HG03565 (cell line): ENCODE measurements at regions not wholly inside any gene's neighbourhood (a gene's known extent, or its start where the extent isn't known, plus 50 kb on each side); places are given as distances from the start of the nearest gene placed in this dataset.

Source experiments
- ATAC-seq: cut with Tn5 transposase; IDR thresholded peaks from one replicate; pipeline ENCODE4 v1.9.1; 2021; ENCODE audit warnings: mild to moderate bottlenecking, moderate library complexity; ENCODE audit not compliant: unreplicated experiment

DNA sequence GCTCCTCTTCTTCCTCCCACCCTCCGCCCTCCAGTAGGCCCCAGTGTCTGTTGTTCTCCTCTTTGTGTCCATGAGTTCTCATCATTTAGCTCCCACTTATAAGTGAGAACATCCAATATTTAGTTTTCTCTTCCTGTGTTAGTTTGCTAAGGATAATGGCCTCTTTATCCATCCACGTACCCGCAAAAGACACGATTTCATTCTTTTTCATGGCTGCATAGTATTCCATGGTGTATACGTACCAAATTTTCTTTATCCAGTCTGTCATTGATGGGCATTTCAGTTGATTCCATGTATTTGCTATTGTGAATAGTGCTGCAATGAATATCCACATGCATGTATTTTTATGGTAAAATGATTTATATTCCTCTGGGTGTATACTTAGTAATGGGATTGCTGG lies 82.2 kb downstream of the COPS8 start:
- ATAC-seq, result no peak

DNA sequence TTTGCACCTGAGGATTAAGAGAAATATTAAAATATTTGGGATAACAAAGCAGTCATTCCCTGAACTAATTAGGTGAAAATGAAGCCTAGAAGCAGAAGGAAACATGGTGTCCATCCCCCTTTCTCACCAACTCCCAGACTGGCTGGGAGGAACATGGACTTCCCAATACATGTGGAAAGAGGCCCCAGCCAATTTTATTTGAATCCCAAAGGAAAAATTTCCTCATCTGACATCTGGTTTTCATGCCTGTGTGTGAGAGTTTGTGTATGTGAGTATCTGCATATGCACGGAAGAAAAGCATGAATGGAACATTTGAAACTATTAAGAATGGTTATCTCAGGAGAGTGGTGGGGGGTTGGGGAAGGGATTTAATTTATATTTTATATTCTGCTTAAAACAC lies 84.3 kb downstream of the COPS8 start:
- no peak for ATAC-seq

DNA sequence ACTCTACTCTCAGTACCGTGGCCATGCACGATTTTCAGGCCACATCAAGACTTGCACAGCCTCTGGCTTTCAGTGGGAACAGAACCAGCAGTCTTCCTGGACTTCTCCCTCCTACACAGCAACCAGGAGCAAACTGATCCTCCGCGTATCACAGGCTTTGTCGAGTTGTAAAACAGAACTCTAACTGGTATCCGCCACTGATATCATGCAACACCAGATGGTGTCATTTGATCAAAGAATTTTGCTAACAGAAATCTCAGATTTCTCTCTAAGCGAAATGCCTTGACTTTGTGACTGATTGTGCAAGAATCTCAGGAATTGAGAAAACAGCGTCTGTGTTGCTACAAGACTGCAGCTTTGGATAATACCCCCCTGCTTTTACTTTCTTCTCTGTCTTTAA lies 85.7 kb downstream of the COPS8 start:
- no peak for ATAC-seq

DNA sequence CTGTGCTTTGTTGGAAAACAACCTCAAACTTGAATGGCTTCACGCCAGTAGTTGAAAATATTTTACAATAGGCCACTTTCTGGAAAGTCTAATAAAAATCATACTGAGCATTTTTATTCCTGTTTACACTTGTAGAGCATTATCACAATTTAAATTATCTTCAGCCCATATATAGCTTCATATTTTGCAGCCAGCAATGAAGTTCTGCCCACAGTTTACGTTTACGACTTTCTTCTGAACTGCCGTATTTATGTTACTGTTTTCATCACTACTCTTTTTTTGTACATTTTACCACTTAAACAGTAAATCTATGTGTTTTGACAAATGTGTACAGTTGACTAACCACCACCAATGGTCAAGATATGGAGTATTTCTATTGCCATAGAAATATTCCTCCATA lies 86.2 kb downstream of the COPS8 start:
- no peak for ATAC-seq

- ATAC-seq, result no peak
Observed at GRCh38 chr2:237177052-237177451, 91.4 kb downstream of the COPS8 start.

DNA sequence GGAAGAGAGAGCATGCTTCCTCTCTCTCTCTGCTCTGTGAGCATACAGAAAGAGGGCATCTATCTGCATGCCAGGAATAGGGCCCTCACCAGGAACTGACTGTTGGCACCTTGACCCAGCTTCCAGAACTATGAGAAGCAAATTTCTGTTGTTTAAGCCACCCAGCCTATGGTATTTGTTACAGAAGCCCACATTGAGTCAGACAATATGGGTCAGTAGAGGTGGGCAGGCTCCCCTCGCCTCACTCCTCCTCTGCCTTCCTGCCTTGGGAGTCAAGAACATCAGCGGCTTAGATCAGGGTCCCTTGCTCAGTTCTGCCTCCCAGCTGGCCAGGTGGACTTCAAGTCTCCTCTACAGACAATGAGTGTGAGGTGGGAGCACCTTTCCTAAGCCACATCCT lies 92.3 kb downstream of the COPS8 start:
- ATAC-seq, result no peak

DNA sequence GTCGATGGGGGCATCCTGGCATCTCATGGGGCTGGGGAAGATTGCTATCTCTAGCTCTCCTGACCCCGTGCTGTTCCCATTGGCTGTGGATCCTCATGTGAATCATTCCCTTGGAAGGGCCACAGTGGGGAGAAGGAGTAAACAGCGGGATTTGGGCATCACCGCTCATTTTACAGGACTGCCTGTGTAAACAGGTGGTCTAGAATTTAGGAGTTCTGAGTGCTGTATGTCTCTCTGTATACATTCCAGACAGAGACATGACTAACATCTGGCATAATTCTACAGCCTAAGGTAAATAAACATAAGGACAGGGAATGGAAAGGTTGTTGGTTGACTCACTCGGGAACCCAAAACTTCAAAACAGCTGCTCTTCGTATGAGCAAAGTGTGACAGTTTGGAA lies 92.7 kb downstream of the COPS8 start:
- no peak for ATAC-seq

DNA sequence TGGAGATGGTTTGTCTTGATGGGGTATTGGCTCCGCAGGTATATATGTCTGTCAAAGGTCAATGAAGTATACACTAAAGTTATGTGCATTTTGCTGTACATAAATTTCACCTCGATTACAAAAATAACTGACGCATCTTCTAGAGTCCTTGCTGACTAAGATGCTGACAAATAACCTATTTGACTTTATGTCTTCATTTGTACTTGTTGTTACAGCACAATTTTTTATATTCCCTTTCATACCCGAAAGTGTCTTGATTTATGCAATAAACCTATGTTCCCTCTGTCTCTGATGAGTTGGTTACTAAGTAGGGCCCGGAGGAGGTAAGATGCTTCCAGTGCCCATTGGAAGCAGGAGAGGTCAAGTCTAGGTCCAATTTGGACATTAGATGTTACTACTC lies 93.5 kb downstream of the COPS8 start:
- no peak for ATAC-seq

DNA sequence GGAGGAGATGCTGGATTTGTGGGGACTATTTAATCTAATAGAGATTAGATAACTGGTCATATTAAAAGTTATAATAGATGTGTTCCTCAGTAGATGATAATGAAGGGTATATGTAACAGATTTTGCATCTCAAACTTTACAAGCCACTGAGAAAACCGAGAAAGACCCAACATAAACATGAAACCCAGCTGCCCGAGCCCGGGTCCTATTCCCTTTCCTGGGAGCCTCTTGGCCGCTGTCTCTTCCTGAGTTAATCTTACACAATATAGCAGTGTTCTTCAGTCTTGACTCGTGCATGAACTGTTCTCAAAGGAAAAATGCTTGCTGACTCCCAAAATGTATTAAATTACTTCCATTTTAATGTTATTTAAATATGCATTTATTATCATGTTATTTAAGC lies 94.5 kb downstream of the COPS8 start:
- no peak for ATAC-seq

DNA sequence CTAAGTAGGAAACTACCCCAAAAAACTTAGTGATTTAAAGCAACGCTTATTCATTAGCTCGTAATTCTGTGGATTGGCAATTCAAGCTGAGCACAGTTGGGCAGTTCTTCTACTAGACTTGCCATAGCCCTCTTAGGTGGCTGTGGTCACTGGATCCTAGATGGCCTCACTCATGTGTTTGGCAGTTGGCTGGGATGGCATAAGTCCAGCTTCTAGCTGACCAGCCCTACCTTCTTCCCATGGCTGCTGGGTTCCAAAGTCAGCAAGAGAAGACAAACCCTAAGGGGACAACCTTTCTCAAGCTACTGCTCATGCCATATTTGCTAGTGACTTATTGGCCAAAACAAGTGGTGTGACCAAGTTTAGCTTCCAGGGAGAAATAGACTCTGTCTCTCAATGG lies 95.3 kb downstream of the COPS8 start:
- no peak for ATAC-seq

- no peak for ATAC-seq
Observed at GRCh38 chr2:237181844-237182243, 96.2 kb downstream of the COPS8 start.

DNA sequence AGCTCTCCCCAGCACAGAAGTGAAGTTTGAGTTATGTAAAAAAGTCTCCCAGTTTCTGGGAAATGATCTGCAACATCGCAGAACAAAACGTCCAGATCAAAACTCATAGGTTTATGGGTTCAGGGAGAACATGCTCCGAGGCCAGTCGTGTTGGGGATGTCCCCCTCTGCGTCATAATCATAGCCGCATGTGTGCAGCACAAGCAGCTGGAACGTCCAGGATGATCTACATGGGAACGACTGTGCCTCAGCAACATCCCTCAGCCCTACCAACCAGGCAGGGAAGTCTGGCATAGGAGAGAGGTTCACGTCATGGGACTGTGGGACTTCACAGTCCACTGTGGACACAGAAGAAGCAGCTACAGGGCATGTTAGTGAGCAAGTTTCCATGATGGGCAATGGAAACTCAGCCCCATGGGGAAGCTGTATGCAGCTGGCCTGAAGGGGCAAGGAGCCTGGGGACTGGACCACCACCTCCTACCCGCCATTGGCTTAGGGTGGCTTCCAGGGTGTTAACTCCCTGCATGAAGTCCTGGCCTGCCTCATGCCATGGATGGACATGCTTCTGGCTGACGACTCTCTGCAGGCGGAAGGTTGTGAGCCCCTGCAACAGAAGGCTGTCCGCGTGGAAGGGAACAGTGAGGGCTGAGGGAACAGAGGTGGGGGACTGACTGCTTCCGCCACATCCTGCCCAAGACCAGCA lies 96.9 kb downstream of the COPS8 start:
- ATAC-seq, result no peak

GRCh38 chr2:237184192-237184918 lies 98.7 kb downstream of the COPS8 start:
- ATAC-seq, result no peak

DNA sequence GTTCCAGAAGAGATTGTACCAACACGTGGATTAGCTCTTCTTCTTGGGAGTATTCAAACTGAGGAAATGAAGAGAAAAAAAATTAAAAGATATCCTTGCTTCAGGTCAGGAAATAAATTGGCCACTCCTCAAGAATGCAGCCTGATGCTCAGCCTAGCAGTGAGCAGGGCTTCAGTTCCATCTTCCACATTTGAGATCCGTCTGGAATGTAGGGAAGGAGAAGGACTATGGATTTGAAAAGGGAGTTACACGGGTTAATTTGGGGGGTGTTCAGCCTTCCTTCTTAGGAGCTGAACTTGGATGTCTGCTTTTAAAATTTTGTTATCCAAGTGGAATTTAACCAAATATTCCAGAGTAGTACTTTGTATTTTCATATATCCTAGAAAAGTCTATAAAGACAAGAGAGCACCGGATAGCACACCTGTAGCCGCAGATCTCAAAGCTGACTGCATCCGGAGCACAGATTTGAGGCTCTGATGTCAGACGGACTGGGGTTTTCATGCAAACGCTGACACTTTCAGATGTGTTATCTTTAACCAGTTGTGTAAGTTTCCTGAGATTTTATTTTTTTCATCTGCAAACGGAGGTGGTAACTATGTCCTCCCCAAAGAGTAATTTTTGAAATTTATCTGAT lies 99.3 kb downstream of the COPS8 start:
- ATAC-seq, result no peak

GRCh38 chr2:237185553-237185925 lies 99.8 kb downstream of the COPS8 start:
- no peak for ATAC-seq

DNA sequence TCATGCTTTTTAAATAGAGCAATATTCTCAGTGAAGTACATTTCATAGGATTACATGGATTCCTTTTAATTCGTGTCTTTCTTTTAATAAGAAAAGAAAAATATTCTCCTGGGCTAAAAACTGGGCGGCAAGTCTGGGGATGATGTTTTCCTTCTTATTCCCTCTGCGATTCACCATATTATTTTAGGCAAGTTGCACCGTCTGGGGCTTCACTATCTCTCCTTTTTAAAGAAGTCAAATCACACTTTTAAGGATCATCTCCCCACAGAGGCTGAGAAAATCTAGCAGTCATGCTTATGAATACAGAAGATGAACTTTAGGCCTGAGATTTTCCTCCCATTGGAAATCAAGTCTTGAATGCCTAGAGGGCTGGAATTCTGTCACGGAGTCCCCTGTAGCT lies 104.1 kb downstream of the COPS8 start:
- ATAC-seq, result no peak

- ATAC-seq, result no peak
Observed at GRCh38 chr2:237190966-237191713, 105.5 kb downstream of the COPS8 start.

DNA sequence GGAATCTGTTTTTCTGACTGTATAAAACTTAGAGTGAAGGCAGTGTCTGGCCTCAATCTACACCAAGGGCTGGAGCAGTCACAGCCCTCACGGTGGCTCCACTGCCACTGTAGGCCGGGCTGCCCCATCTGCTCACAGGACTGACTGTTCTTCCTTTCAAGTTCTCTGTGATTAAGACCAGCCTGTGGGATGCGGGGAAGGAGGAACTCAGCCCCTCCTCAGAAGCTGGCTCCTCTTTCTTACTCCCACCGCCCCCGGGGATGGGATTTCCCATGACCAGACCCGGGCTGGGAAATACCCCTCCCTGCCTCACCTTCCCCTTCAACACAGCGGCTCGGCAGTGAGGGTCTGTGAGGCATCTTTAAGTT lies 106.0 kb downstream of the COPS8 start:
- no peak for ATAC-seq

DNA sequence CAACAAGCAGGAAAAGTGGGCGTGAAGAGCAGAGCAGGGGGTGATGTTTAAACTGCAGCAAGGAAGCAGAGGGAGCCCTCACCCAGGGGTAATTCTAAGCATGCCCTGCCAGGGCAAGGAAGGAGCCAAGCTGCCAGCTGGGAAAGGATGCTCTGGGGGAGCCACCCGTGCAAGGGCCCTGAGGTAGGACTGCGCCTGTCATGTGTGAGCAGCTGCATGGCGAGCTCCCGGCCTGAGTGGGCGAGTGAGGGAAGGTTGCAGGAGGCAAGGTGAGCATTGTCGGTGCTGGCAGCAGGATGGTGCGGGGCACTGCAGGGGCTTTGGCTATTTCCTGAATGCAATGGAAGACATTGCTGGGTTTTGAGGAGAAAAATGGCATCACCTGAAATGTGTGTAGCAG lies 107.2 kb downstream of the COPS8 start:
- no peak for ATAC-seq

DNA sequence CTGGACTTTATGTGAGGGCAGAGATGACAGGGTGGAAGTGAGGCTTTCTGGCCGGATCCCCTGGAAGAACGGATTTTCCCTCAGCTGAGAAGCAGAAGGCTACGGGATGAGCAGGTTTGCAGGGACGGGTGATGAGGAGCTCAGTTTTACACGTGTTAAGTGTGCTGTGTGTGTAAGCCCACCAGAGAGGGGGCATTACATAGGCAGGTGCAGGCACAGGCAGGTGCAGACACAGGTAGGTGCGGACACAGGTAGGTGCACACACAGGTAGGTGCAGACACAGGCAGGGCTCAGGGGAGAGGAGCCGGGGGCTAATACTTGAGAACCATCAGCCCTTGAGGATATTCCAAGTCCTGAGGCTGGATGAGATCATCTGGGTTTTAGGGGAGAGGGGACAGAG lies 107.7 kb downstream of the COPS8 start:
- ATAC-seq, result no peak

GRCh38 chr2:237194081-237194480 lies 108.4 kb downstream of the COPS8 start:
- no peak for ATAC-seq

GRCh38 chr2:237194906-237195305 lies 109.2 kb downstream of the COPS8 start:
- ATAC-seq, result no peak
